Coronary artery (tissue), 2 donors: ENCODE measurements at regions not wholly inside any gene's neighbourhood (a gene's known extent, or its start where the extent isn't known, plus 50 kb on each side); places are given as distances from the start of the nearest gene placed in this dataset.
"Not testable (repeated sequence)": the region's sequence is repeated elsewhere in the genome, so short reads cannot be mapped to it uniquely, and the experiment has no call there.

ENCODE experiments used
- DNase-seq: peaks from one replicate; pipeline ENCODE4 v3.0.0-alpha.2; 2017; ENCODE audit warnings: low spot score
- H3K27ac ChIP-seq, 2 donors: fragments of 200-600 bp; sonication (generic); one replicate each; pipeline ENCODE4 v1.5.1; 2016 to 2019
- H3K4me3 ChIP-seq: fragments of 200-600 bp; sonication (generic); 2 replicates; pipeline ENCODE4 v1.5.1; 2016; ENCODE audit warnings: mild to moderate bottlenecking, moderate library complexity
- TF ChIP-seq, protein P1 (sequence below): fragments of 200-600 bp; sonication (generic); IDR thresholded peaks from one replicate; pipeline ENCODE4 v1.5.1; 2019; ENCODE audit warnings: antibody characterized with exemption

DNA sequence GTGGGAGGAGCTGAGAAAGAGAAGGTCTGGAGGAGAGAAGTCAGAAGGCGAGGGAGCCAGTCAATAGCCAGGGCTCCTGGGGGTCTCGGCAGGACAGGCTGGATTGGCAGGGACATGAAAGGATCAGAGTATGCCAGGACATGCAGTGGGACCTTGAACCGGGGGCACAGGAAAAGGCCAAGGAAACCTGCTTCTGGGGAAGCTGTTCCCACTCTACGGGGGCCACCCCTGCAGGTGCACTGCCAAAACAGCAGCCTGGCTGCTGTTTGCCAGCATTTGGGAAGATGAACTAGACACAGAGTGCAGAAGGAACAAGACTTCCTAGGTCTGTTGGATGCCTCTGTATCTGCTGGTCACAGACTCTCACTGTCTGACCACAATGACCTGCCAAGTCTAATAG is 194.9 kb upstream of the PRSS58 start:
- TF ChIP-seq, protein P1, sequence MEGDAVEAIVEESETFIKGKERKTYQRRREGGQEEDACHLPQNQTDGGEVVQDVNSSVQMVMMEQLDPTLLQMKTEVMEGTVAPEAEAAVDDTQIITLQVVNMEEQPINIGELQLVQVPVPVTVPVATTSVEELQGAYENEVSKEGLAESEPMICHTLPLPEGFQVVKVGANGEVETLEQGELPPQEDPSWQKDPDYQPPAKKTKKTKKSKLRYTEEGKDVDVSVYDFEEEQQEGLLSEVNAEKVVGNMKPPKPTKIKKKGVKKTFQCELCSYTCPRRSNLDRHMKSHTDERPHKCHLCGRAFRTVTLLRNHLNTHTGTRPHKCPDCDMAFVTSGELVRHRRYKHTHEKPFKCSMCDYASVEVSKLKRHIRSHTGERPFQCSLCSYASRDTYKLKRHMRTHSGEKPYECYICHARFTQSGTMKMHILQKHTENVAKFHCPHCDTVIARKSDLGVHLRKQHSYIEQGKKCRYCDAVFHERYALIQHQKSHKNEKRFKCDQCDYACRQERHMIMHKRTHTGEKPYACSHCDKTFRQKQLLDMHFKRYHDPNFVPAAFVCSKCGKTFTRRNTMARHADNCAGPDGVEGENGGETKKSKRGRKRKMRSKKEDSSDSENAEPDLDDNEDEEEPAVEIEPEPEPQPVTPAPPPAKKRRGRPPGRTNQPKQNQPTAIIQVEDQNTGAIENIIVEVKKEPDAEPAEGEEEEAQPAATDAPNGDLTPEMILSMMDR, result no peak

GRCh38 chr7:142451817-142452216 is 194.0 kb upstream of the PRSS58 start:
- TF ChIP-seq, protein P1, result no peak
- no peak overlapping the region for H3K27ac ChIP-seq
- no peak for DNase-seq
- H3K4me3 ChIP-seq, result no peak overlapping the region

More for the DNA sequence above, 194.9 kb upstream of the PRSS58 start:
- no peak for DNase-seq
- Histone ChIP-seq H3K27ac (no peak overlapping the region), H3K4me3 (no peak overlapping the region)

- H3K27ac ChIP-seq, result no peak overlapping the region
- TF ChIP-seq, protein P1, result no peak
- H3K4me3 ChIP-seq, result no peak overlapping the region
- DNase-seq, result no peak
Measured at GRCh38 chr7:142451296-142451695, 193.4 kb upstream of the PRSS58 start.

DNA sequence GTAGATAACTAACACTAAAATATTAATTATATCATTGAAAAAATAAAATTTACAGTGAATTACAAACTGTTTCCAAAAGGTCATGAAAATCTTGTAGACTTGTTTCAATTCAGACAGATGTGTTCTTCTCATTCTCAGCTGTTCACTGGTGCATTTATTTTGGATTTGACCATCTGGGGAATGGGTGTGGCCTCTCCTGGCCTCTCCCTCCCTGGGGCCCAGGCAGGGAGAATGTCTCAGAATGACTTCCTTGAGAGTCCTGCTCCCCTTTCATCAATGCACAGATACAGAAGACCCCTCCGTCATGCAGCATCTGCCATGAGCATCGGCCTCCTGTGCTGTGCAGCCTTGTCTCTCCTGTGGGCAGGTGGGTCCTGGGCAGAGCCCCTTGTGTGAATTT is 192.8 kb upstream of the PRSS58 start:
- H3K4me3 ChIP-seq, result no peak overlapping the region
- no peak for DNase-seq
- TF ChIP-seq, protein P1, result no peak
- no peak overlapping the region for H3K27ac ChIP-seq

GRCh38 chr7:142450206-142450605 is 192.3 kb upstream of the PRSS58 start:
- no peak overlapping the region for H3K4me3 ChIP-seq
- no peak overlapping the region for H3K27ac ChIP-seq
- TF ChIP-seq, protein P1, result no peak
- DNase-seq, result no peak

- H3K27ac ChIP-seq, H3K4me3 ChIP-seq, DNase-seq: not testable (repeated sequence)
Measured at GRCh38 chr7:142448857-142449256, 191.0 kb upstream of the PRSS58 start.

GRCh38 chr7:142447762-142448161 is 189.9 kb upstream of the PRSS58 start:
- Histone ChIP-seq H3K4me3 (no peak overlapping the region), H3K27ac (no peak overlapping the region)
- no peak for DNase-seq
- TF ChIP-seq, protein P1, result no peak
